ENCODE measurements at regions not wholly inside any gene's neighbourhood (a gene's known extent, or its start where the extent isn't known, plus 50 kb on each side); places are given as distances from the start of the nearest gene placed in this dataset.
"Not testable (repeated sequence)": the region's sequence is repeated elsewhere in the genome, so short reads cannot be mapped to it uniquely, and the experiment has no call there.

GRCh38 chr6:117791012-117791411 lies 115.7 kb downstream of the NUS1 start:
- Histone ChIP-seq H3K36me3 (ENCODE audit: control insufficient read depth in 4 of 4, insufficient read depth in 3 of 4, low read depth in 1 of 4, low read length in 3 of 4) (no peaks in the 10 kb centered on the region), H3K4me1 (ENCODE audit: control insufficient read depth in 4 of 4, insufficient read depth in 4 of 4, low read length in 3 of 4) (no peaks in the 10 kb centered on the region), H3K9me3 (ENCODE audit: control insufficient read depth in 4 of 4, low read length in 3 of 4) (peaks cover 0 to 3% (median 1%) of the 10 kb centered on the region in 4 donors), H3K4me3 (ENCODE audit: low read depth in 1 of 3, low read length in 3 of 3) (no peak overlapping the region), H3K9ac (ENCODE audit: low read depth in 1 of 2, low read length in 2 of 2) (no peak overlapping the region), H3K27me3 (ENCODE audit: control insufficient read depth in 4 of 4, insufficient read depth in 4 of 4, low read length in 3 of 4) (peaks cover 0 to 6% (median 0%) of the 10 kb centered on the region in 4 donors), H3K27ac (ENCODE audit: low read depth in 1 of 2, low read length in 2 of 2) (no peak overlapping the region)
- no peak for TF ChIP-seq FOXA1 (IDR thresholded peaks at IDR 0.05)
- TF ChIP-seq MAX (IDR thresholded peaks at IDR 0.05) = no peak
- TF ChIP-seq JUND (IDR thresholded peaks at IDR 0.05) = no peak
- no peak for TF ChIP-seq RAD21 (IDR thresholded peaks at IDR 0.05)
- no peak for TF ChIP-seq FOXA2 (IDR thresholded peaks at IDR 0.05)
- TF ChIP-seq ZBTB33 (IDR thresholded peaks at IDR 0.05) = no peak
- TF ChIP-seq CTCF (IDR thresholded peaks at IDR 0.05; ENCODE audit: low read depth, low read length, missing input control) = no peak
- TF ChIP-seq ATF3 (IDR thresholded peaks at IDR 0.05) = no peak
- WGBS = 69% methylated on average over 3 of the region's 3 CpGs
- DNase-seq (ENCODE audit: low spot score) = no peak

GRCh38 chr6:117795234-117795633 lies 111.8 kb upstream of the SLC35F1 start:
- no peak for TF ChIP-seq HNF4A (conservative IDR thresholded peaks at IDR 0.05)
- no peak for TF ChIP-seq HNF4G (IDR thresholded peaks at IDR 0.05)
- no peak for TF ChIP-seq RXRA (IDR thresholded peaks at IDR 0.05)
- no peak for TF ChIP-seq FOXA1 (IDR thresholded peaks at IDR 0.05)
- TF ChIP-seq FOXA2 (IDR thresholded peaks at IDR 0.05) = no peak
- TF ChIP-seq NR2F2 (IDR thresholded peaks at IDR 0.05) = no peak
- TF ChIP-seq MAX (IDR thresholded peaks at IDR 0.05) = no peak
- Histone ChIP-seq H3K27me3 (ENCODE audit: control insufficient read depth in 4 of 4, insufficient read depth in 4 of 4, low read length in 3 of 4) (peaks cover 0 to 6% (median 0%) of the 10 kb centered on the region in 4 donors), H3K4me3 (ENCODE audit: low read depth in 1 of 3, low read length in 3 of 3) (no peak overlapping the region), H3K9me3 (ENCODE audit: control insufficient read depth in 4 of 4, low read length in 3 of 4) (no peaks in the 10 kb centered on the region), H3K4me1 (ENCODE audit: control insufficient read depth in 4 of 4, insufficient read depth in 4 of 4, low read length in 3 of 4) (no peaks in the 10 kb centered on the region), H3K9ac (ENCODE audit: low read depth in 1 of 2, low read length in 2 of 2) (no peak overlapping the region), H3K36me3 (ENCODE audit: control insufficient read depth in 4 of 4, insufficient read depth in 3 of 4, low read depth in 1 of 4, low read length in 3 of 4) (no peaks in the 10 kb centered on the region), H3K27ac (ENCODE audit: low read depth in 1 of 2, low read length in 2 of 2) (no peak overlapping the region)
- WGBS = 46% methylated on average over 1 of the region's 1 CpG
- no peak for DNase-seq (ENCODE audit: low spot score)

GRCh38 chr6:117798819-117799218 lies 108.2 kb upstream of the SLC35F1 start:
- H3K27ac ChIP-seq (ENCODE audit: low read depth in 1 of 2, low read length in 2 of 2); DNase-seq (ENCODE audit: low spot score); H3K4me3 ChIP-seq (ENCODE audit: low read depth in 1 of 3, low read length in 3 of 3); H3K9me3 ChIP-seq (ENCODE audit: control insufficient read depth in 4 of 4, low read length in 3 of 4); H3K4me1 ChIP-seq (ENCODE audit: control insufficient read depth in 4 of 4, insufficient read depth in 4 of 4, low read length in 3 of 4); H3K27me3 ChIP-seq (ENCODE audit: control insufficient read depth in 4 of 4, insufficient read depth in 4 of 4, low read length in 3 of 4); H3K9ac ChIP-seq (ENCODE audit: low read depth in 1 of 2, low read length in 2 of 2); H3K36me3 ChIP-seq (ENCODE audit: control insufficient read depth in 4 of 4, insufficient read depth in 3 of 4, low read depth in 1 of 4, low read length in 3 of 4): not testable (repeated sequence)
- 94% methylated on average over 2 of the region's 2 CpGs for WGBS
